GM21381 (cell line): ENCODE measurements at regions not wholly inside any gene's neighbourhood (a gene's known extent, or its start where the extent isn't known, plus 50 kb on each side); places are given as distances from the start of the nearest gene placed in this dataset.
"Not testable (repeated sequence)": the region's sequence is repeated elsewhere in the genome, so short reads cannot be mapped to it uniquely, and the experiment has no call there.

Experiments
- ATAC-seq: cut with Tn5 transposase; IDR thresholded peaks from one replicate; pipeline ENCODE4 v1.9.1; 2021; ENCODE audit warnings: mild to moderate bottlenecking, moderate library complexity; ENCODE audit not compliant: unreplicated experiment

GRCh38 chr3:127069814-127070440, 87.0 kb downstream of the PLXNA1 start:
- ATAC-seq, result no peak

GRCh38 chr3:127070776-127071175, 87.9 kb downstream of the PLXNA1 start:
- ATAC-seq, result no peak

- no peak for ATAC-seq
These were observed 88.7 kb downstream of the PLXNA1 start for GRCh38 chr3:127071597-127072001.

GRCh38 chr3:127072221-127072771, 89.4 kb downstream of the PLXNA1 start:
- no peak for ATAC-seq

- no peak for ATAC-seq
These were observed 90.3 kb downstream of the PLXNA1 start for GRCh38 chr3:127072971-127073783.

GRCh38 chr3:127073941-127074820, 91.3 kb downstream of the PLXNA1 start:
- no peak for ATAC-seq

- ATAC-seq, result peak; percentile 85
These were observed 92.0 kb downstream of the PLXNA1 start for GRCh38 chr3:127074900-127075360.

GRCh38 chr3:127076166-127076992, 93.5 kb downstream of the PLXNA1 start:
- not testable (repeated sequence) for ATAC-seq

- ATAC-seq, result no peak
These were observed 94.2 kb downstream of the PLXNA1 start for GRCh38 chr3:127077068-127077467.

GRCh38 chr3:127077505-127078064, 94.7 kb downstream of the PLXNA1 start:
- no peak for ATAC-seq

GRCh38 chr3:127078626-127079025, 95.7 kb downstream of the PLXNA1 start:
- no peak for ATAC-seq

GRCh38 chr3:127079211-127079610, 96.3 kb downstream of the PLXNA1 start:
- ATAC-seq, result no peak

- no peak for ATAC-seq
These were observed 98.2 kb downstream of the PLXNA1 start for GRCh38 chr3:127081001-127081720.

- no peak for ATAC-seq
These were observed 99.2 kb downstream of the PLXNA1 start for GRCh38 chr3:127082066-127082465.

GRCh38 chr3:127083778-127084397, 101.0 kb downstream of the PLXNA1 start:
- ATAC-seq, result no peak

GRCh38 chr3:127084401-127084990, 101.6 kb downstream of the PLXNA1 start:
- ATAC-seq, result no peak

GRCh38 chr3:127085576-127085975, 102.7 kb downstream of the PLXNA1 start:
- ATAC-seq, result no peak

- ATAC-seq, result not testable (repeated sequence)
These were observed 103.7 kb downstream of the PLXNA1 start for GRCh38 chr3:127086591-127086990.
